GM21381 (cell line): ENCODE measurements at regions not wholly inside any gene's neighbourhood (a gene's known extent, or its start where the extent isn't known, plus 50 kb on each side); places are given as distances from the start of the nearest gene placed in this dataset.
"Not testable (repeated sequence)": the region's sequence is repeated elsewhere in the genome, so short reads cannot be mapped to it uniquely, and the experiment has no call there.

Experiments
- ATAC-seq: cut with Tn5 transposase; IDR thresholded peaks from one replicate; pipeline ENCODE4 v1.9.1; 2021; ENCODE audit warnings: mild to moderate bottlenecking, moderate library complexity; ENCODE audit not compliant: unreplicated experiment

DNA sequence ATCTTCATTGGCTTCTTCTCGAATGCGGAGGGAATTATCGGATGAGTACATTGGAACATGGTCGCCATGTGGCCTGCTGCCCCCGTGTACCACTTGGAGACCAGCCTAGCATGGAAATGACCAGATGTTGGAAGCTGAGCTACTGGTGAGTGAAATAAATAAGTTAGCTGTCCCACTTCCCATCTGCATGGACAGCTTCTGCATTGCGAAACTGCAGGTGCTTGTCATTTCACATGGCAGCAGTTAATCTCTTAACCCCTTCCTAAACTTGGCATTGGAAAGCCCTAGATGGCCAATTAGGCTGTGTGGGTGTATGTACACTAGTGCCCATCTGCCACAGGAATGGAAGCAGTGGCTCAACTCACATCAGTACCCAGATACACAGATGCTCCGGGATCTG is 246.6 kb upstream of the IL12B start:
- ATAC-seq, result no peak

GRCh38 chr5:159581502-159582249 is 251.4 kb upstream of the IL12B start:
- no peak for ATAC-seq

DNA sequence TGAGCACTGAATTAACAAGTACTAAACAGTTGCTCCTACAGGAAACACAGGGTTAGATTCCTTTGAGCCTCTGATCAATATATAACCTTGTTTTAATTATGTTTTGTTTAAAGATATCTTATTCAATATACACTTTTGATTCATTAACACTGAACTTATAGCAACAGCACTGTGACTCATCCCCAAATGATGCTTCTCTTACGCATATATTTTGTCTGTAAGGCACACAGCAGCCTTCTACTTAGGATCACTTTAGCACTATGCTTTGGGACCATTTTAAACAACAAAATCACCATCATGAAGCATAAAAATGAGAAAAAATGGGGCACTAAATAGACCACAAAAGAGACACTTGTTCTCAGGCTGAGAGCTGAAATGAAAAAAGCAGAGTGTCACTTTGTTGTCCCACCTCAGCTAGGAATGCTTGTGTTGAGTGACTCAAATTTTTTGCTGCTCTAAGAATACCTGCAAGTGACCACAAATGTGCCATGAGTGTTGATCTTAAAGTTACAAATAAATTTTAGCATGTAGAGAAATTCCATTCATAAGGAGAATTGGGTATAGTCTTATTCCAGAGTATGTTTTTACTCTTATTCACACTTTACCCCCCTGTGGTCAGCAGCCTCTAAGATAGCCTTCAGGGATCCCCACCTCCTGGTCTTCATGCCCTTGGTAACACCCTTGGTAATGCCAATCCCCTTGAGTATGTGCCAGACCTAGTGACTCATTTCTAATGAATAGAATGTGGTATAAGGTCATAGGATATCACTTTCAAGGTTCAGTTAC is 252.7 kb upstream of the IL12B start:
- no peak for ATAC-seq

DNA sequence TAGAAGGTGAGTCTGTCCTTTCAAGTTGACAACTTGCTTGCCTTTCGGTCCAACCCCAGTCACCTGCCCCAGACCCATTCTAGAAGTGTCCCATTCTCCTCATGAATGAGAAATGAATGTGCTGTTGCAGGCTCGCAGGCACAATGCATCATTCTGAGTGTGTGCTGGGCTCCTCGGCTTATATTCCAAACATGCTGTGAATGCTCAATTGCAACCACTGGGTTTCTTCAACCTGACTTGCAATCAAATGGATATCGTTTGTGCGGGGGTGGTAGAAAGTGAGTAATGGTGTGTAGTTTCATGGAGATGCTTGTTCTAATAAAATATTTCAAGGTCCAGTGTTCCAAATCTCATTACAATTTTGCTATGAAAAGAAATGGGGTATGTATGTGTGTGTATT is 256.6 kb upstream of the IL12B start:
- no peak for ATAC-seq

DNA sequence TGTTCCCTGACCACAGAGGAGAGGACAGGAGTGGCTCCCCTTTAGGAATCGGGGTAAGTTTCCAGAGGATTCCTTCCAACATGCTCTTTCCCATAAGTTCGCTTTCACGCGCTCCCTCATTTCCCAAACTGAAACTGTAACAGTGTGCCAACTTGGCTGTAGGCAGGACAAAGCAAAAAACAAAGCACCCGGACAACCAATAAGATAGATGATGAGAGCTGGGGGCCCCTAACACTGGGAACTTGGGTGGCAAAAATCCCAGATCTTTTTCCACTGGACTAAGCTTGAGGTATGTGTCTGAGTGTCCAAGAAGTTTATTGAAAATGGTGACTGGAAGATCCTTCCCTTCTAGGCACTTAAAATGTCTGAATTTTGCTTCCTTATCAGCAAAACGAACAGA is 258.7 kb upstream of the IL12B start:
- ATAC-seq, result no peak

DNA sequence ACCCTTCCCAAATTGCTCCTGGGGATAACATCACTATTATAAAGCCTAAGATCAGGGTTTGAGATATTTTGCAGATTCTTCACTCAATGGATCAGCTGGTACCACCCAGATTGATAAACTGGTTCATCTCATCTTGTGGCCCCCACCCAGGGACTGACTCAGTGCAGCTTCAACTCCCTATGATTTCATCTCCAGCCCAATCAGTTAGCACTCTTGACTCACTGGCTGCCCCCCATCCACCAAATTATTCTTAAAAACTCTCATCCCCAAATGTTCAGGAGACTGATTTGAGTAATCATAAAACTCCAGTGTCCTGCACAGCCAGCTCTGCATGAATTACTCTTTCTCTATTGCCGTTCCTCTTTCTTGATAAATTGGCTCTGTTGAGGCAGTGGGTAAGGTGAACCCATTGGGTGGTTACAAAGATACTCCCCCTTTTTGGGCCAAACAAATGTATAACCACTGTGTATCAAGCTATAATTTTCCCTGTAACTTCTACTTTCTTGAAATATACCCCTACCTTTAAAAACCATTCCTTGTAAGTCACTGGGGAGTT is 263.3 kb upstream of the IL12B start:
- no peak for ATAC-seq

DNA sequence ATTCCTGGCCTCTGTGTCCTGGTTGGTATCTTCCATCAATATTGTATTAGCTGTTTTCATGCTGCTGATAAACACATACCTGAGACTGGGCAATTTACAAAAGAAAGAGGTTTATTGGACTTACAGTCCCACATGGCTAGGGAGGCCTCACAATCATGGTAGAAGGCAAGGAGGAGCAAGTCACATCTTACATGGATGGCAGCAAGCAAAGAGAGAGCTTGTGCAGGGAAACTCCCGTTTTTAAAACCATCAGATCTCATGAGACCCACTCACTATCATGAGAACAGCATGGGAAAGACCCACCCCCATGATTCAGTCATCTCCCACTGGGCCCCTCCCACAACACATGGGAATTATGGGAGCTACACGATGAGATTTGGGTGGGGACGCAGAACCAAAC is 265.3 kb upstream of the IL12B start:
- ATAC-seq, result not testable (repeated sequence)

- ATAC-seq, result no peak
Measured at GRCh38 chr5:159601216-159601615, 270.9 kb upstream of the IL12B start.

- no peak for ATAC-seq
Measured at GRCh38 chr5:159602434-159602833, 272.1 kb upstream of the IL12B start.

DNA sequence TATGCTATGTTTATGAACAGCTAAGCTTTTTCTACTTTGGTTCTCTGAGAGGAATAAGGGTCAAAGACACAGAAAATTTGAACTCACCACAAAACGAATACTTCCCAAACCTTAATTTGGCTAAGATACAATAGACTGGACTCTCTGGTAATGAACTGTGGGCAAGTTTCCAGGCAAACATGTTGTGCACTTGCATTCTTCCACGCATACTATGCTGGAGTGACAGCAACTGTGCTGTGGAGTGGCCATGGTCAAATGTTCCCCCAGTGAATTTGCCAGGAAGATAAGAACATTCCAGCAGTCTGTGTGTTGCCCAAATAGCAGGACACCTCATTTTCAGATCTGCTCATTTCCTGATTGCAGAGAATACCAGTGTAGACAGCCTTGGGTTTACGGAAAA is 275.3 kb upstream of the IL12B start:
- ATAC-seq, result no peak

DNA sequence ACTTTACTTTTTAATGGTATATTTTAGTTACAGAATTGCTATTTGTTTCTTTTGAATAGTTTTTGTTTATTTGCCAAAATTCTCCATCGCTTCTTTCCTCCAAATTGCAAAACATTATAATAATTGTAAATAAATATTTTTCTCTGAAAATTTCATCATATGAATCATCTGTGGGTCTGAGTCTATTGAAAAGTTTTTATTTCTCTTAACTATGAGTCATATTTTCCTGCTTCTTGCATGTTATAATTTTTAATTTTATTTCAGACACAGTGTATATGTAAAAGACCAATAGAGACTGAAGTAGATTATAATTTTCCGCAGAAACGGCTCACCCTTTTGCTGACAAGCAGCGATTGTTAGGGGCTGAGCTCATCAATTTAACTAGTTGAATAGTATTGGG is 279.1 kb upstream of the IL12B start:
- ATAC-seq, result no peak

GRCh38 chr5:159610966-159611579 is 280.8 kb upstream of the IL12B start:
- ATAC-seq, result no peak

DNA sequence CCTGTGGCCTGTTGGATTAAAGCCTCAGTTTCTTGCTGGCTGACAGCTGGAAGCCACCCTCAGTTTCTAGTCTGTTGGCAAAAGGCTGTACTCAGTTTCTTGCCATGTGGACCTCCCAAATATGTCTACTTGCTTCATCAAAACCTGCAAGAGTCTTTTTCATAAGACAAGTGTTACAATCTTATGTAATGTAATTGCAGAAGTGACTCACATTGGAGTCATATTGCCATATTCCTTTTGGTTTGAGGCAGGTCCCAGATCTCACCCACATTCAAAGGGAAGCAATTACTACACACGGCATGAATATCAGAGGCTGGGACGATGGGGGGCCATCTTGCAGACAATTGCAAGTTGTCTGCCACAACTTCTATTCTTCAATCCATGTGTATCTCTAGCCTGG is 286.7 kb upstream of the IL12B start:
- no peak for ATAC-seq

DNA sequence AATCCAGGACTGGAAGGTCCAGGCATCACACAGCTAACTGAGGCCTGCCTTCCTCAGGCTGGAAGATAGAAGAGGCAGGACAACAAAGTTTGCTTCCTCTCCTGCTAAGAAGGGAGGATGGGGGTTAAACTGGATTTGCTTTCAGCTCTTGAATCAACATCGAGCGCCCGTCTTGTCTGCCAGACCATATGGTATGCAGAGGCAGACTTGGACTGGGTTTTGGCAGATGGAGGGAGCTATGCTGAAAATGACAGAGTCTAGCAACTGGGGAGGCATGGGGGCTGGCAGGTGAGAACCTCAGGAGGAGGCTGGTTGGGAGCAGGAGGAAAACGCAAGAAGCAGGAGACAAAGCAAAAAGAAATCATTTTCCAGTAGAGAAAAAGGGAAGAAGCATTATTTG is 289.5 kb upstream of the IL12B start:
- no peak for ATAC-seq

DNA sequence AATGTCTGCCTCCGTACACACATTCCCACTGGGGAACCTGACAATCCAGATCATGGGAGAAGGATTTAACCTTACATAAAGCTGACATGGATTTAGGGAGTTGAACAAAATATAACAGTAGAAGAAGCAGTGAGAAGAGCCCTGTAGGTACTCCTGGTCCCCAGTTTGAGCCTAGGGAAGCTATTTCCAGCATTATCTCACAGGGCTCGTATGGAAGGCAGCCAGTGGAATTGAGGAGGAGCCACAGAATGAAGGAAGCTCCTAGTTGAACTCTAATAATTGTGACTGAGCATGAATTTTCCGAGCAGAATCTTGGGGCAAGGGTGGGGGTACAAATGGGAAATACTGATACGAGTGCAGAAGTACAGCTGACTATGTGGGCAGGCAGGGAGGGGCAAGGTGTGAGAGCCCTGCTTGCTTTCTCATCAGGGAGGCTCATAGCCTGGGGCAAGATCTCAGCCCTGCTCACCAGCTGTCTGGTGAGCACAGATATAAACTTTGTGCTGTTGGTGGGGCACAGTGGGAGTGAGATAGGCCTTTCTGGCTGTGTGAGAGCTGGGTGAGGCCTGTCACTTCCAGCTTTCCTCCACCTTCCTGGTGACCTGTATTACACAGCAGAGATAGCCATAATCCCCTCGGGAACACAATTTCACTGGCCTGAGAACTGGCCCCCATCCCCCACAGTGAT is 290.7 kb upstream of the IL12B start:
- ATAC-seq, result no peak

DNA sequence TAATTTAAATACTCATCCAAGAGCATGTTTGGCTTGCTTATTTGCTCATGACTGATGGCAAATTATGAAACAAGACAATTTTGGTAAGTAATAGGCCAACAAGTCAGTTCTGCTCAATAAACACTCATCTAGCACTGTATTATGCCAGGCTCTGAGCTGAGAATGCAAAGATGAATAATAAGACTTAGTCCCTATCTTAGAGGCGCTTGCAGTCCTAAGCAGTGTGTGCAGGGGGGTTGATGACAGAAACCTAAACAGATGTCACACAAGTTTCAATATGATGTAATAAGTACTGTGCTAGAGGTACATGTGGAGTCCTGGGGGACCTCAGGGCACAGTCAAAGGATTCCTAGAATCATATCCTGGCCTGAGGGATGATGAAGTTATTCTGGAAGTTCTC is 287.6 kb upstream of the ADRA1B start:
- ATAC-seq, result no peak

DNA sequence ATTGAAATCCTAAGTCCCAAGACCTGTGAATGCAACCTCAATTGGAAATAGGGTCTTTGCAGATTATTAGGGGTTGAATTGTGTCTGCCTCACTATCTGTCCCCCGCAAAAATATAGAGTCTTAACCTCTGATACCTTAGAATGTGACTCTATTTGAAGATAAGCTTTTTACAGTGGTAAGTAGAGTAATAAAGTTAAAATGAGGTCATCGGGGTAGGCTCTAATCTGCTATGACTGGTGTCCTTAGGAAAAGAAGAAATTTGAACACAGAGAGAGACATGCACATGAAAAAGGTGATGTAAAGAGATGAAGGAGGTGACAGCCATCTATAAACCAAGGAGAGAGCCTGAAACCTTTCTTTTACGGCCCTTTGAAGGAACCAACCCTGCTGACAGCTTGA is 287.1 kb upstream of the ADRA1B start:
- no peak for ATAC-seq

DNA sequence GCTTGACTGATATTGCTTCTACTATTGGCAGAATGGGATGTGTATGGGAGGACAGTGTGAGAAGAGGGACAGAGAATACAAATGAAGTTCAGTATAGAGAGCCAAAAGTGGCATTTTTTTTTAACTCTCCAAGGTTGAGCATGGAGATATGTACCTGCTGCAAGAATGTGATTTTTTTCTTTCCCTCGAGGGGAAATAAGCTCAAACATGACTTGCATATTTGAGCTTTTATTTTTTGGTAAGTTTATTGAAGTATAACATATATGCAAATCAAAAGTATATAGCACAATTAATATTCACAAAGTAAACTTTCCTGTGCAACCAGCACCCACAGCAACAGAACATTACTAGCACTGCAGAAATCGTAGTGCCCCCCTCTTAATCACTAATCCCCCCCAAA is 285.7 kb upstream of the ADRA1B start:
- ATAC-seq, result no peak

DNA sequence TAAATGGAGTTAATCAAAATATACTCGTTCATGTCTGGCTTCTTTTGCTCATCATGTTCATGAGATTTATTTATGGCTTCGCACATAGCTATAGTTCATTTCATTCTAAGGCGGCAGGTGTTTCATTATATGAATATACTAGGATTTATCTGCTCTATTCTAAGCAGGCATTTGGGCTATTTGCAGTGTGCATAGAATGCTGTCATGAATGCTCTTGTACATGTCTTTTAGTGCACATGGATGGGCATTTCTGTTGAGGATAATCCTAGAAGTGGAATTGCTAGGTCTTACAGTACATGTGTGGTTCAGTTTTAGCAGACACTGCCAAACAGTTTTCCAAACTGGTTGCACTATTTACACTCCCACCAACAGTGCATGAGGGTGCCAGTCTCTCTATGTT is 285.3 kb upstream of the ADRA1B start:
- ATAC-seq, result no peak

DNA sequence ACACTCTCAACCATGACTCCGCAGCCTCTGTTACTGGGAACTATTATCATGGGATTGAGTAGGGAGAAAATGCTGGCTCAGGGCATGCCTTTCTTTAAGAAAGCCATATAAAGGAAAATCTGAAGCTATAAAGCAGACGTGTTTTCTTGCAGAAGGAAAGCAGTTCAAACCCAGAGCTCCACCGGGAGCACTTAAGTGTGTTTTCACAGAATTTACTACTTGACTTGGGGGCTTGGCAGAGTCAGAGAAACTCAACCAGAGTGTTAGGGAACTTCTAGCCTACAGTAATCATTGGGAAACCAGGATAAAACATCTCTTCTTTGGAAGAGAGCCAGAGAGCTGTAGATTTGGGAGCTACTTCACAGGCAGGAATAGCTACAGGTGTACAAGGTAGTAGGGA is 283.4 kb upstream of the ADRA1B start:
- ATAC-seq, result no peak

GRCh38 chr5:159638481-159638880 is 277.8 kb upstream of the ADRA1B start:
- no peak for ATAC-seq
